NB4 (cell line): ENCODE measurements at regions not wholly inside any gene's neighbourhood (a gene's known extent, or its start where the extent isn't known, plus 50 kb on each side); places are given as distances from the start of the nearest gene placed in this dataset.

Experiments
- CTCF ChIP-seq: IDR thresholded peaks from one replicate; pipeline ENCODE4 v1.5.1; 2012; ENCODE audit warnings: low read depth, low read length
- MYC ChIP-seq: IDR thresholded peaks from 2 replicates; pipeline ENCODE4 v1.6.1; 2011; ENCODE audit warnings: low read depth, low read length
- POLR2A ChIP-seq: IDR thresholded peaks from 2 replicates; pipeline ENCODE4 v1.6.1; 2011; ENCODE audit warnings: mild to moderate bottlenecking; ENCODE audit not compliant: insufficient read length; ENCODE audit errors: extremely low read depth
- TF ChIP-seq, protein P1 (sequence below): IDR thresholded peaks from 2 replicates; pipeline ENCODE4 v1.6.1; 2011; ENCODE audit warnings: low read depth, low read length

DNA sequence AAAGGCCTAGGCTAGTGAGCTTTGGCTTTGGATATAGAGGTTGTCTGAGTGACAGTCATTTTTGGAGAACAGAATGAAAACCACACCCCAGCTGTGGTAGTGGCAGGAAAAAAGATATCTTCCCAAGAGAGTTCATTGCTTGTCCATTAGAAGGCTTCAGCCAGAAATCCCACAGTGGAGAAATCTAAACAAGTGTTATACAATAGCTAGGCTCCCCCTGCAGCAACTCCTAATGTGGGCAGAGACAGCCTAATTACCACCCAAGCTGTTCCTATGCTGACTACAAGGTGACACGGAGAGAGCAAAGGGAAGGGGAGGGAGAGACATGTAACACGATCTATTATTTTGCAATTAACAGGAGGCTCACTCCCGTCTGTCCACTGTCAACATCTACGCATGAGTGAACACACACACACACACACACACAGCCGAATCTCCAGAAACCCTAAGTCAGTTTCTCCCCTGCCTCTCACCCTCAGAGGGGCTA lies 147.5 kb upstream of the TCF21 start:
- TF ChIP-seq CTCF, result no peak
- no peak for TF ChIP-seq POLR2A
- TF ChIP-seq, protein P1, sequence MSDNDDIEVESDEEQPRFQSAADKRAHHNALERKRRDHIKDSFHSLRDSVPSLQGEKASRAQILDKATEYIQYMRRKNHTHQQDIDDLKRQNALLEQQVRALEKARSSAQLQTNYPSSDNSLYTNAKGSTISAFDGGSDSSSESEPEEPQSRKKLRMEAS, result no peak
- no peak for TF ChIP-seq MYC
